Smooth muscle cell (in vitro differentiated cells): ENCODE measurements at regions not wholly inside any gene's neighbourhood (a gene's known extent, or its start where the extent isn't known, plus 50 kb on each side); places are given as distances from the start of the nearest gene placed in this dataset.

Experiments used
- DNase-seq: peaks from one replicate; lab custom pipeline; 2025; ENCODE audit not compliant: unreplicated experiment; lab: John Stamatoyannopoulos, UW
- H2AFZ ChIP-seq: fragments of 200-600 bp; sonication (generic); 2 replicates; pipeline ENCODE4 v1.6.0; 2016; ENCODE audit warnings: antibody characterized with exemption, low read depth, mild to moderate bottlenecking
- H3F3A ChIP-seq: fragments of 200-600 bp; sonication (generic); 2 replicates; pipeline ENCODE4 v1.6.0; 2017; ENCODE audit warnings: antibody characterized with exemption, low read depth
- H3K27ac ChIP-seq: fragments of 200-600 bp; sonication (generic); 2 replicates; pipeline ENCODE4 v1.5.1; 2016; ENCODE audit warnings: low read depth, mild to moderate bottlenecking
- H3K27me3 ChIP-seq: fragments of 200-600 bp; sonication (generic); 2 replicates; pipeline ENCODE4 v1.6.1; 2016; ENCODE audit warnings: low read depth, mild to moderate bottlenecking
- H3K36me3 ChIP-seq: fragments of 200-600 bp; sonication (generic); 2 replicates; pipeline ENCODE4 v1.5.1; 2016; ENCODE audit warnings: low read depth
- H3K4me1 ChIP-seq: fragments of 200-600 bp; sonication (generic); 2 replicates; pipeline ENCODE4 v1.5.1; 2016; ENCODE audit warnings: low read depth
- H3K4me2 ChIP-seq: fragments of 200-600 bp; sonication (generic); 2 replicates; pipeline ENCODE4 v1.6.0; 2016; ENCODE audit warnings: mild to moderate bottlenecking
- H3K4me3 ChIP-seq: fragments of 200-600 bp; sonication (generic); 2 replicates; pipeline ENCODE4 v1.5.1; 2016; ENCODE audit warnings: mild to moderate bottlenecking
- H3K79me2 ChIP-seq: fragments of 200-600 bp; sonication (generic); 2 replicates; pipeline ENCODE4 v1.6.0; 2016; ENCODE audit warnings: low read depth, mild to moderate bottlenecking
- H3K9ac ChIP-seq: fragments of 200-600 bp; sonication (generic); 2 replicates; pipeline ENCODE4 v1.6.0; 2016; ENCODE audit warnings: low read depth
- H3K9me3 ChIP-seq: fragments of 200-600 bp; sonication (generic); replicated peaks from 2 replicates; pipeline ENCODE4 v1.5.1; 2016; ENCODE audit warnings: low read depth
- H4K20me1 ChIP-seq: fragments of 200-600 bp; sonication (generic); 2 replicates; pipeline ENCODE4 v1.6.0; 2016; ENCODE audit warnings: low read depth
- CTCF ChIP-seq: fragments of 200-600 bp; sonication (generic); IDR thresholded peaks from 2 replicates; pipeline ENCODE4 v1.5.1; 2017; ENCODE audit warnings: borderline replicate concordance, mild to moderate bottlenecking, antibody characterized with exemption; ENCODE audit not compliant: insufficient read depth, poor library complexity, severe bottlenecking
- WGBS: methylation state at CpG from one replicate; pipeline ENCODE4 v1.1.7; 2016; ENCODE audit warnings: low lambda C conversion rate; 5-methylcytosine and 5-hydroxymethylcytosine counted together

GRCh38 chr18:70673831-70674230, 385.0 kb downstream of the SOCS6 start:
- Histone ChIP-seq H3K4me2 (no peak overlapping the region), H3K27ac (no peak overlapping the region), H4K20me1 (no peaks in the 10 kb centered on the region), H3F3A (no peaks in the 10 kb centered on the region), H3K4me3 (no peak overlapping the region), H3K36me3 (no peaks in the 10 kb centered on the region), H2AFZ (no peak overlapping the region), H3K4me1 (no peaks in the 10 kb centered on the region), H3K79me2 (no peaks in the 10 kb centered on the region), H3K9me3 (no peaks in the 10 kb centered on the region), H3K27me3 (no peaks in the 10 kb centered on the region), H3K9ac (no peak overlapping the region)
- TF ChIP-seq CTCF, result no peak
- WGBS, result 82% methylated on average over 6 of the region's 6 CpGs
- DNase-seq, result no peak

- no peaks in the 10 kb centered on the region for H3K4me1 ChIP-seq
- H3K9ac ChIP-seq, result no peak overlapping the region
- H4K20me1 ChIP-seq, result no peaks in the 10 kb centered on the region
- no peak overlapping the region for H3K27ac ChIP-seq
- 83% methylated on average over 5 of the region's 5 CpGs for WGBS
- H3K36me3 ChIP-seq, result no peaks in the 10 kb centered on the region
- H3F3A ChIP-seq, result no peaks in the 10 kb centered on the region
- no peaks in the 10 kb centered on the region for H3K9me3 ChIP-seq
- no peak overlapping the region for H2AFZ ChIP-seq
- H3K4me2 ChIP-seq, result no peak overlapping the region
- TF ChIP-seq CTCF, result no peak
- no peak for DNase-seq
- H3K27me3 ChIP-seq, result no peaks in the 10 kb centered on the region
- H3K79me2 ChIP-seq, result no peaks in the 10 kb centered on the region
- no peak overlapping the region for H3K4me3 ChIP-seq
Observed at GRCh38 chr18:70672581-70672980, 383.7 kb downstream of the SOCS6 start.

- no peak for DNase-seq
- H2AFZ ChIP-seq, result no peak overlapping the region
- no peaks in the 10 kb centered on the region for H3K9me3 ChIP-seq
- no peaks in the 10 kb centered on the region for H3K4me1 ChIP-seq
- H3K4me3 ChIP-seq, result no peak overlapping the region
- no peak overlapping the region for H3K4me2 ChIP-seq
- H4K20me1 ChIP-seq, result no peaks in the 10 kb centered on the region
- no peaks in the 10 kb centered on the region for H3K79me2 ChIP-seq
- no peak overlapping the region for H3K27ac ChIP-seq
- no peaks in the 10 kb centered on the region for H3K27me3 ChIP-seq
- no peaks in the 10 kb centered on the region for H3K36me3 ChIP-seq
- WGBS, result 85% methylated on average over 9 of the region's 9 CpGs
- no peak for TF ChIP-seq CTCF
- H3K9ac ChIP-seq, result no peak overlapping the region
- no peaks in the 10 kb centered on the region for H3F3A ChIP-seq
Observed at GRCh38 chr18:70671889-70672565, 383.2 kb downstream of the SOCS6 start.

GRCh38 chr18:70666936-70667335, 378.1 kb downstream of the SOCS6 start:
- H3K27me3 ChIP-seq, result no peaks in the 10 kb centered on the region
- H3K36me3 ChIP-seq, result no peaks in the 10 kb centered on the region
- no peak overlapping the region for H2AFZ ChIP-seq
- no peaks in the 10 kb centered on the region for H3K9me3 ChIP-seq
- no peak for TF ChIP-seq CTCF
- no peaks in the 10 kb centered on the region for H3K79me2 ChIP-seq
- no peaks in the 10 kb centered on the region for H3F3A ChIP-seq
- no peak overlapping the region for H3K9ac ChIP-seq
- H3K27ac ChIP-seq, result no peak overlapping the region
- no peaks in the 10 kb centered on the region for H4K20me1 ChIP-seq
- H3K4me1 ChIP-seq, result no peaks in the 10 kb centered on the region
- H3K4me2 ChIP-seq, result no peak overlapping the region
- no peak for DNase-seq
- no peak overlapping the region for H3K4me3 ChIP-seq
